ENCODE measurements at regions not wholly inside any gene's neighbourhood (a gene's known extent, or its start where the extent isn't known, plus 50 kb on each side); places are given as distances from the start of the nearest gene placed in this dataset.
A peak's percentile ranks its signal among the peaks of the same experiment; 100 is the strongest.
"Not testable (repeated sequence)": the region's sequence is repeated elsewhere in the genome, so short reads cannot be mapped to it uniquely, and the experiment has no call there.

DNA sequence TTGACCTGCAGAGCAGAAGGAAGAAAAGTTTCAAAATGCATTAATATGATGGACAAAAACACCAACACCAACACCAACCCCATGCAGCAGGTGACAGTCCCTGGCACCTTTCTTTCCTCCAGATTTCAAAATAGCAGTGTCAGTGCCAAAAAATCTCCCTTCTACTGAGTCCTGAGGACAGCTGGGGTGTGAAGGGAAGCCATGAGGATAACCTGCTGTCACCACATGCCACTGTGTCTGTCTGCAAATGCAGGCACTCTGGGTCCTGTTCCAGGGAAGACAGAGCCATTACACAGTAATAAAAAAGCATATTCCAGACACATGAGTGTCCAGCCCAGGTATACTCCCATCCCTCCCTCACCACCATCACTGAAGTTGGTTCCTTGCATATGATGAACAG, 187.5 kb downstream of the BMP15 start:
- H3K9ac ChIP-seq (ENCODE audit: low read depth in 1 of 2, low read length in 2 of 2) = no peak overlapping the region
- no peaks in the 10 kb centered on the region for H3K9me3 ChIP-seq (ENCODE audit: control insufficient read depth in 4 of 4, low read length in 3 of 4)
- no peaks in the 10 kb centered on the region for H3K27me3 ChIP-seq (ENCODE audit: control insufficient read depth in 4 of 4, insufficient read depth in 4 of 4, low read length in 3 of 4)
- no peak overlapping the region for H3K4me3 ChIP-seq (ENCODE audit: low read depth in 1 of 3, low read length in 3 of 3)
- H3K4me1 ChIP-seq (ENCODE audit: control insufficient read depth in 4 of 4, insufficient read depth in 4 of 4, low read length in 3 of 4) = no peaks in the 10 kb centered on the region
- H3K36me3 ChIP-seq (ENCODE audit: control insufficient read depth in 4 of 4, insufficient read depth in 3 of 4, low read depth in 1 of 4, low read length in 3 of 4) = no peaks in the 10 kb centered on the region
- DNase-seq (ENCODE audit: low spot score) = no peak
- TF ChIP-seq RAD21 (IDR thresholded peaks at IDR 0.05) (no peak), MAX (IDR thresholded peaks at IDR 0.05) (no peak), NR2F2 (IDR thresholded peaks at IDR 0.05) (no peak), FOXA1 (IDR thresholded peaks at IDR 0.05) (no peak), EGR1 (IDR thresholded peaks at IDR 0.05; ENCODE audit: low read depth in 2 of 2) (no peak), FOXA2 (IDR thresholded peaks at IDR 0.05) (no peak), TAF1 (conservative IDR thresholded peaks at IDR 0.05) (no peak)
- no peak overlapping the region for H3K27ac ChIP-seq (ENCODE audit: low read depth in 1 of 2, low read length in 2 of 2)

GRCh38 chrX:51119058-51119926, 208.8 kb downstream of the BMP15 start:
- H3K36me3 ChIP-seq (ENCODE audit: control insufficient read depth in 4 of 4, insufficient read depth in 3 of 4, low read depth in 1 of 4, low read length in 3 of 4); H3K9ac ChIP-seq (ENCODE audit: low read depth in 1 of 2, low read length in 2 of 2); H3K27ac ChIP-seq (ENCODE audit: low read depth in 1 of 2, low read length in 2 of 2); DNase-seq (ENCODE audit: low spot score); H3K4me3 ChIP-seq (ENCODE audit: low read depth in 1 of 3, low read length in 3 of 3); H3K27me3 ChIP-seq (ENCODE audit: control insufficient read depth in 4 of 4, insufficient read depth in 4 of 4, low read length in 3 of 4); H3K9me3 ChIP-seq (ENCODE audit: control insufficient read depth in 4 of 4, low read length in 3 of 4); H3K4me1 ChIP-seq (ENCODE audit: control insufficient read depth in 4 of 4, insufficient read depth in 4 of 4, low read length in 3 of 4): not testable (repeated sequence)
- 96% methylated on average over 49 of the region's 52 CpGs for WGBS

GRCh38 chrX:51125743-51126142, 206.9 kb upstream of the NUDT10 start:
- not testable (repeated sequence) for H3K4me3 ChIP-seq (ENCODE audit: low read depth in 1 of 3, low read length in 3 of 3); H3K27ac ChIP-seq (ENCODE audit: low read depth in 1 of 2, low read length in 2 of 2); H3K36me3 ChIP-seq (ENCODE audit: control insufficient read depth in 4 of 4, insufficient read depth in 3 of 4, low read depth in 1 of 4, low read length in 3 of 4); H3K27me3 ChIP-seq (ENCODE audit: control insufficient read depth in 4 of 4, insufficient read depth in 4 of 4, low read length in 3 of 4); H3K4me1 ChIP-seq (ENCODE audit: control insufficient read depth in 4 of 4, insufficient read depth in 4 of 4, low read length in 3 of 4); DNase-seq (ENCODE audit: low spot score); H3K9ac ChIP-seq (ENCODE audit: low read depth in 1 of 2, low read length in 2 of 2); H3K9me3 ChIP-seq (ENCODE audit: control insufficient read depth in 4 of 4, low read length in 3 of 4)
- 89% methylated on average over 4 of the region's 4 CpGs for WGBS

GRCh38 chrX:51144828-51145442, 187.7 kb upstream of the NUDT10 start:
- 35% methylated on average over 3 of the region's 3 CpGs for WGBS
- Histone ChIP-seq H3K9me3 (ENCODE audit: control insufficient read depth in 4 of 4, low read length in 3 of 4) (no peaks in the 10 kb centered on the region), H3K36me3 (ENCODE audit: control insufficient read depth in 4 of 4, insufficient read depth in 3 of 4, low read depth in 1 of 4, low read length in 3 of 4) (no peaks in the 10 kb centered on the region), H3K4me3 (ENCODE audit: low read depth in 1 of 3, low read length in 3 of 3) (no peak overlapping the region), H3K4me1 (ENCODE audit: control insufficient read depth in 4 of 4, insufficient read depth in 4 of 4, low read length in 3 of 4) (no peaks in the 10 kb centered on the region), H3K27me3 (ENCODE audit: control insufficient read depth in 4 of 4, insufficient read depth in 4 of 4, low read length in 3 of 4) (peaks cover 0 to 2% (median 0%) of the 10 kb centered on the region in 4 donors), H3K9ac (ENCODE audit: low read depth in 1 of 2, low read length in 2 of 2) (no peak overlapping the region), H3K27ac (ENCODE audit: low read depth in 1 of 2, low read length in 2 of 2) (no peak overlapping the region)
- DNase-seq (ENCODE audit: low spot score) = peak; percentile 33
- TF ChIP-seq JUND (IDR thresholded peaks at IDR 0.05) (no peak), FOXA2 (IDR thresholded peaks at IDR 0.05) (no peak), RAD21 (IDR thresholded peaks at IDR 0.05) (peak; percentile 41 to 70), SP1 (IDR thresholded peaks at IDR 0.05) (no peak)
- TF ChIP-seq, protein P1, sequence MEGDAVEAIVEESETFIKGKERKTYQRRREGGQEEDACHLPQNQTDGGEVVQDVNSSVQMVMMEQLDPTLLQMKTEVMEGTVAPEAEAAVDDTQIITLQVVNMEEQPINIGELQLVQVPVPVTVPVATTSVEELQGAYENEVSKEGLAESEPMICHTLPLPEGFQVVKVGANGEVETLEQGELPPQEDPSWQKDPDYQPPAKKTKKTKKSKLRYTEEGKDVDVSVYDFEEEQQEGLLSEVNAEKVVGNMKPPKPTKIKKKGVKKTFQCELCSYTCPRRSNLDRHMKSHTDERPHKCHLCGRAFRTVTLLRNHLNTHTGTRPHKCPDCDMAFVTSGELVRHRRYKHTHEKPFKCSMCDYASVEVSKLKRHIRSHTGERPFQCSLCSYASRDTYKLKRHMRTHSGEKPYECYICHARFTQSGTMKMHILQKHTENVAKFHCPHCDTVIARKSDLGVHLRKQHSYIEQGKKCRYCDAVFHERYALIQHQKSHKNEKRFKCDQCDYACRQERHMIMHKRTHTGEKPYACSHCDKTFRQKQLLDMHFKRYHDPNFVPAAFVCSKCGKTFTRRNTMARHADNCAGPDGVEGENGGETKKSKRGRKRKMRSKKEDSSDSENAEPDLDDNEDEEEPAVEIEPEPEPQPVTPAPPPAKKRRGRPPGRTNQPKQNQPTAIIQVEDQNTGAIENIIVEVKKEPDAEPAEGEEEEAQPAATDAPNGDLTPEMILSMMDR (IDR thresholded peaks at IDR 0.05; ENCODE audit: low read depth, low read length, missing input control) = peak; percentile 48
- TF ChIP-seq, protein P2, sequence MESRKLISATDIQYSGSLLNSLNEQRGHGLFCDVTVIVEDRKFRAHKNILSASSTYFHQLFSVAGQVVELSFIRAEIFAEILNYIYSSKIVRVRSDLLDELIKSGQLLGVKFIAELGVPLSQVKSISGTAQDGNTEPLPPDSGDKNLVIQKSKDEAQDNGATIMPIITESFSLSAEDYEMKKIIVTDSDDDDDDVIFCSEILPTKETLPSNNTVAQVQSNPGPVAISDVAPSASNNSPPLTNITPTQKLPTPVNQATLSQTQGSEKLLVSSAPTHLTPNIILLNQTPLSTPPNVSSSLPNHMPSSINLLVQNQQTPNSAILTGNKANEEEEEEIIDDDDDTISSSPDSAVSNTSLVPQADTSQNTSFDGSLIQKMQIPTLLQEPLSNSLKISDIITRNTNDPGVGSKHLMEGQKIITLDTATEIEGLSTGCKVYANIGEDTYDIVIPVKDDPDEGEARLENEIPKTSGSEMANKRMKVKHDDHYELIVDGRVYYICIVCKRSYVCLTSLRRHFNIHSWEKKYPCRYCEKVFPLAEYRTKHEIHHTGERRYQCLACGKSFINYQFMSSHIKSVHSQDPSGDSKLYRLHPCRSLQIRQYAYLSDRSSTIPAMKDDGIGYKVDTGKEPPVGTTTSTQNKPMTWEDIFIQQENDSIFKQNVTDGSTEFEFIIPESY (IDR thresholded peaks at IDR 0.05) = no peak
